ENCODE measurements at regions not wholly inside any gene's neighbourhood (a gene's known extent, or its start where the extent isn't known, plus 50 kb on each side); places are given as distances from the start of the nearest gene placed in this dataset.

- TF ChIP-seq POLR2A (IDR thresholded peaks at IDR 0.05) (no peak), CTCF (IDR thresholded peaks at IDR 0.05) (no peak)
These were observed 172.0 kb upstream of the FRMD6 start for GRCh38 chr14:51479584-51480325.

Measured in sigmoid colon (tissue), 3 donors.